HG02852 (cell line): ENCODE measurements at regions not wholly inside any gene's neighbourhood (a gene's known extent, or its start where the extent isn't known, plus 50 kb on each side); places are given as distances from the start of the nearest gene placed in this dataset.
A peak's percentile ranks its signal among the peaks of the same experiment; 100 is the strongest.
"Not testable (repeated sequence)": the region's sequence is repeated elsewhere in the genome, so short reads cannot be mapped to it uniquely, and the experiment has no call there.

Experiments
- ATAC-seq: cut with Tn5 transposase; IDR thresholded peaks from one replicate; pipeline ENCODE4 v1.9.1; 2021; ENCODE audit warnings: mild to moderate bottlenecking, moderate library complexity; ENCODE audit not compliant: unreplicated experiment

DNA sequence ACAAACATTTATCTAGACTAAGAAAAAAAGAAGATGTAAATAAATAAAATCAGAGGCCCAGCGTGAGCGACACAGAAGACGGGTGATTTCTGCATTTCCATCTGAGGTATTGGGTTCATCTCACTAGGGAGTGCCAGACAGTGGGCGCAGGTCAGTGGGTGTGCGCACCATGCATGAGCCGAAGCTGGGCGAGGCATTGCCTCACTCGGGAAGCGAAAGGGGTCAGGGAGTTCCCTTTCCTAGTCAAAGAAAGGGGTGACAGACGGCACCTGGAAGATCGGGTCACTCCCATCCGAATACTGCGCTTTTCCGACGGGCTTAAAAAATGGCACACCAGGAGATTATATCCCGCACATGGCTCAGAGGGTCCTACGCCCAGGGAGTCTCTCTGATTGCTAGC lies 79.5 kb upstream of the ABCD2 start:
- not testable (repeated sequence) for ATAC-seq

DNA sequence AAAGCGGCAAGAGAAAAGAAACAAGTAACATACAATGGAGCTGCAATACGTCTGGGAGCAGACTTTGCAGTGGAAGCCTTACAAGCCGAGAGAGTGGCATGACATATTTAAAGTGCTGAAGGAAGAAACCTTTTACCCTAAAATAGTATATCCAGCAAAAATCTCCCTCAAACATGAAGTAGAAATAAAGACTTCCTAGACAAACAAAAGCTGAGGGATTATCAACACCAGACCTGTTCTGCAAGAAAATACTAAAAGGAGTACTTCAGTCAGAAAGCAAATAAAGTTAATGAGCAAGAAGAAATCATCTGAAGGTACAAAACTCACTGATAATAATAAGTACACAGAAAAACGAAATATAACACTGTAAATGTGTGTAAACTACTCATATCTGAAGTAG lies 77.5 kb upstream of the ABCD2 start:
- no peak for ATAC-seq

DNA sequence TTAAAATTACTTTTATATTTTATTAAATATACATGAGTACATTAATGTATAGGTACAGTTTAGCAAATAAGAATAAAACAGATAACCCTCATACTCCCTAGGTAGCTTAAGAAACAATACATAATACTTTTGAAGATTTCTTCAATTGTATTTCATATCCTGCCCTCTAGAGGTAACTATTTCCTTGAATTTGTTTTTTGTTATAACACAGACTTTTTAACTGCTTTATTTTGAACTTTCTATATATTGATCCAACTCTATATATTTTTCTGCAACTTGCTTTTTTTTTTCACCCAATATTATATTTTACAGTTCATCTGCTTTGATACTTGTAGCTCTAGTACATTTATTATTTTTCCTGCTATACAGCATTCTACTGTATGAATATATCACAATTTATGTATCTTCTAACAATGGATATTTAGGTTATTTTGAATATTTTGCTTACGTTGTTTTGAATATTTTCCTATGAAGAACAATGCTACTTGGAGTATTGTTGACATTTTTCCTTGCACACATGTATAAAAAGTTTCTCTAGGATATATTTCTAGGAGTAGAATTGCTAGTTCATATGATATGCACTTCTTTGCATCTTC lies 72.8 kb upstream of the ABCD2 start:
- peak; percentile 60 for ATAC-seq

DNA sequence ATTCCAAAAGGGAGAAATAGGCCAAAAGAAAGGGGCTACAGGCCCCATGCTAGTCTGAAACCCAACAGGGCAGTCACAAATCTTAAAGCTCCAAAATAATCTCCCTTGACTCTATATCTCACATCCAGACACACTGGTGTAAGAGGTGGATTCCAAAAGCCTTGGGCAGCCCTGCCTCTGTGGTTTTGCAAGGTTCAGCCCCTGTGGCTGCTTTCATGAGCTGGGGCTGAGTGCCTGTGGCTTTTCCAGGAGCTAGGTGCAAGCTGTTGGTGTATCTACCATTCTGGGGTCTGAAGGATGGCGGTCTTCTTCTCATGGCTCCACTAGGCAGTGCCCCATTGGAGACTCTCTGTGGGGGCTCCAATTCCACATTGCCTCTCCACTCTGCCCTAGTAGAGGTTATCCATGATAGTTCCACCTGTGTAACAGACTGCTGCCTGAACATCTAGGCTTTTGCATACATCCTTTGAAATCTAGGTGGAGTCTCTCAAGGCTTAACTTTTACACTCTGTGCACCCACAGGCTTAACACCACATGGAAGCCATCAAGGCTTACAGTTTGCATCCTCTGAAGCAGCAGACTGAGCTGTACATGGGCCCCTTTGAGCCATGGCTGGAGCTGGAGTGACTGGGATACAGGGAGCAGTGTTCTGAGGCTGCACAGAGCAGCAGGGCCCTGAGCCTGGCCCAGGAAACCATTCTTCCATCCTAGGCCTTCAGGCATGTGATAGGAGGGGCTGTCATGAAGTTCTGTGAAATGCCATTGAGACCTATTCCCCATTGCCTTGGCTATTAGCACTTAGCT lies 66.5 kb upstream of the ABCD2 start:
- no peak for ATAC-seq

DNA sequence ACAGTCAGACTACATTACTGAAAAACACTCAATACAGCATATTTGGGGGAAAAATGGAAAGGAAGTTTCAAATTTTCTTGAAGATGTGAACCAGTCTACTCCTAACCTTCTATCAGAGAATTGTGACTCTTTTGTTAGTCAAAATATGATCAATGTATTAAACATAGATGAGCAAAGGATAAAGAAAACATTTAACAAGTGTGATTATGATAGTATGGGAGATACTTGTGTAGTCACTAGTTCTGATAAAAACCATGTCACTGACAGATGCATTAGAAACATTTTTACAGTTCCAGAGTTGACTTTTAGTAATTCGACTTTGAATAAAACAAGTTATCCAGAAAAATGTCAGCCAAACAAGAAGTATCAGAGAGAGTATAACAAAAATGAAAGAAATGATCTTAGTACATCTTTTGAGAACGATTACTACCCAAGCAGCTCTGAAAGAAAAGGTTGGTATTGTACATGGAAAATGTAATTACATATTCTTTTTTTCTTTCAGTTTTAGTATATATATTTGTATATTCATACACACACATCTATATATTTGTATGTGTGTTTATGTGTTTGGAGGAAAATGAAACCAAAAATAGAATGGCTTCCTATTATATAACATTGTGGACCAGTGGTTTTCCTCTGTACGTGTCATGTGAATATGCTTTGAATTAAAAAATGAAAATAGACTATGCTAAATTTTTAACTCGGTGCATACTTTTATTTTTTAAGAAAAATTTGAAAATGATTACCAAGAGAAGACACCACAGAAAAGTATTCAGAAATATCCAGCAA lies 63.3 kb upstream of the ABCD2 start:
- ATAC-seq = no peak

DNA sequence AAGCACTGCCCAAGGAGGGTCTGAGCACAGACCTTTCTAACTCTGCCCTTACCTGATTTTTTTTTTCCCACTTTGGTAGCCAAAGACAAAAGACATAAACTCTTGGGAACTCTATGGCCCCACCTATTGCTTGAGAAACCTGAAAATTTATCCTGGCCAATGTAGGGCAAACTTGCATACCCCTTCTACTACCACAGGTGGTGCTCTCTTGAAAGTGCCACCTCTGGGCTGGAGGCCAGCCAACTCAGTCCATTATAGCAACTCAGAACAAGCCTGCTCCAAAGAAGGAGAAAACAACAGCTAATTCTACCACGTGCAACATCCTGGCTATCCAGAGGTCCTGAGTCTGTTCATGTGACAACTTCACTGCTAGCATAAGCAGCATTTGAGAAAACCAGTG lies 55.7 kb upstream of the ABCD2 start:
- no peak for ATAC-seq

DNA sequence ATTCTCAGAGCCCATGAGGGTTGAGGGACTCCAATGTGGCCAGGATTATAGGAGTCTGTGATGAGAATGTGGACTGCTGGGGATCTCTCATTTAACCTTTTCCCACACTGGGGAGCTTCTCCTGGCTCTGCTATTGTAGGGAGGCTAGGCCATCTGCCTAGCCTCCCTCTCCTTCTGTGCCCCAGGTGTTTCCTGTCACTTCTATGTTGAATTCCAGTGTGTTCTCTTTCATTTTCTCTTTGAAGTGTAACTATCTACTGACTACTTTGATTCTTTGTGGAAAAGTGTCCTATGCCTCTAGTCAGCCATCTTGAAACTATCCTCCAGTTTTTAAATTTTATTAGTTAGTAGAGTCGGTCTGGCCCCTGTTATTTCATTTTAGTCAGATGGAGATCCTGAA lies 53.4 kb upstream of the ABCD2 start:
- ATAC-seq = no peak

DNA sequence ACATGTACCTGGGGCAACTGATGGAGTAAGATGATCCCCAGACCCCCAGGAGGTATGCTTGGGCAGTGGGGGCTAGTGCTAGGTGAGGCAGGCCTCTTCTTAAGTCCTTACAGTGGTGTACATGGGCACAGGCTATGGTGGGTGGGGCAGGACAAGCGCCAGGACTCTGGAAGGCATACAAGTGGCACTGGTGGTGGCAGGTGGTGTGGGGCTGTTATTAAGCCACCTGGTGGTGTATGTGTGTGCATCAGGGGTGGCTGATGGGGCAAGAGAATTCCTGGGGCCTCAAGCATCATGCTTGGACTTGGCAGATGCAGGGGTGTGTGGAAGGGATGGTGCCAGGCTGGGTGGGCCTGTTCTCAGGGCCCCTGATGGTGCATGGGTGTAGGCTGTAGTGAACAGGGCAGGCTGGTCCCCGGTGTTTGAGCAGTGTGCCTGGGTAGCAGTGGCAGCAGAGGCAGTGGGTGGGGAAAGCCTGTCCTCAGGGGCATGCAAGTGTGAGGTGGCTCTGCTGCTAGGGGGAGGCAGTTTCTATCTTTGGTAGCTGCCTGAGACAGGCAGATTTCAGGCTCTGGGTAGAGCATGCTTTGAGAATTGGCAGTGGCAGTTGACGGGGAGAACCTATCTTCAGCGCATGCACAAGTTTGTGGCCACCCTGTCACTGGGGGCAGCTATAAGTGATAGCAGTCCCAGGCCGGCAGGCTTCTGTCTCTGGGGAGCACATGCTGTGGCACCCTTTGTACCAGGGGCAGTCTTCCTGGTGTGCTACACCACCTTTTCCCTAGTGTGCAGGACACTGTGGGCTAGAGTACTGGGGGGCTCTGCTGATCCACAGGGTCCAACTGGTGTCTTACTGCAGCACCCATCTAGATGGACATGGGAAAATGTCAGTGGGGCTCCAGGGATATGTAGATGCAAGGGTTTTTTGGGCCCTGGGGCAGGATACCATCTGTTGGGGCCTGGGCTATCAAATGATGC lies 52.6 kb upstream of the ABCD2 start:
- no peak for ATAC-seq

DNA sequence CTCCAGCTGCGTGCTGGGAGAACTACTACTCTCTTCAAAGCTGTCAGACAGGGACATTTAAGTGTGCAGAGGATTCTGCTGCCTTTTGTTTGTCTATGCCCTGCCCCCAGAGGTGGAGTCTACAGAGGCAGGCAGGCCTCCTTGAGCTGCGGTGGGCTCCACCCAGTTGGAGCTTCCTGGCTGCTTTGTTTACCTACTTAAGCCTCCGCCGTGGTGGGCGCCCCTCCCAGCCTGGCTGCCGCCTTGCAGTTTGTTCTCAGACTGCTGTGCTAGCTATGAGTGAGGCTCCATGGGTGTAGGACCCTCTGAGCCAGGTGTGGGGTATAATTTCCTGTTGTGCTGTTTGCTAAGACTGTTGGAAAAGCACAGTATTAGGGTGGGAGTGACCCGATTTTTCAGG lies 49.9 kb upstream of the ABCD2 start:
- not testable (repeated sequence) for ATAC-seq
